ENCODE measurements at regions not wholly inside any gene's neighbourhood (a gene's known extent, or its start where the extent isn't known, plus 50 kb on each side); places are given as distances from the start of the nearest gene placed in this dataset.

- Histone ChIP-seq H3K4me1 (ENCODE audit: insufficient read depth, low read length) (no peaks in the 10 kb centered on the region), H3K9ac (ENCODE audit: insufficient read depth, low read depth, low read length) (no peak overlapping the region), H3K4me3 (replicated peaks in 1 of 3; ENCODE audit: insufficient read depth in 1 of 3, low read depth in 2 of 3, low read length in 3 of 3) (no peak overlapping the region), H3K9me3 (ENCODE audit: low read length) (peaks cover 87% of the 10 kb centered on the region), H3K79me2 (ENCODE audit: insufficient read depth, low read length) (no peaks in the 10 kb centered on the region), H3K27me3 (ENCODE audit: control insufficient read depth in 1 of 2, insufficient read depth in 2 of 2, low read length in 2 of 2) (no peaks in the 10 kb centered on the region; a peak in 1 of 5 replicates), H3K36me3 (replicated peaks in 1 of 2; ENCODE audit: control insufficient read depth in 1 of 2, insufficient read depth in 2 of 2, low read length in 2 of 2) (no peaks in the 10 kb centered on the region), H2AFZ (ENCODE audit: low read length) (no peak overlapping the region), H3K27ac (ENCODE audit: extremely low read length, insufficient read depth, low read length) (no peak overlapping the region), H3K4me2 (ENCODE audit: low read depth, low read length) (no peak overlapping the region), H4K20me1 (ENCODE audit: insufficient read depth, low read length) (no peaks in the 10 kb centered on the region)
- BruUV-seq (replicated peaks), result no TSS peak
- in situ Hi-C loops (cut with HindIII; ENCODE audit: extremely low pct_ligation_motif_present, low pct_unique_long_range_greater_than_20kb) (no loop called here), intact Hi-C loops (cut with micrococcal nuclease; ENCODE audit: unreplicated experiment) (no loop called here)
- DNase-seq (ENCODE audit: low spot score), result no peak
- ChIA-PET CTCF (ENCODE audit: low intra/inter-chr PET ratio, low total read pairs) (no interaction called here), POLR2A (no interaction called here)
- no peak for FAIRE-seq
- no peak for ATAC-seq
- TF ChIP-seq ZNF138 (CRISPR knock-in tag; IDR thresholded peaks at IDR 0.05; ENCODE audit: low read depth) (no peak), AHDC1 (CRISPR knock-in tag; IDR thresholded peaks at IDR 0.05; ENCODE audit: borderline replicate concordance) (no peak), PHF5A (CRISPR knock-in tag; IDR thresholded peaks at IDR 0.05; ENCODE audit: low read depth, unreplicated experiment) (no peak), ZNF407 (CRISPR knock-in tag; IDR thresholded peaks at IDR 0.05; ENCODE audit: not compliant biosample characterization) (no peak), IRF9 (CRISPR knock-in tag; IDR thresholded peaks at IDR 0.05; ENCODE audit: borderline replicate concordance) (no peak), DZIP1 (CRISPR knock-in tag; IDR thresholded peaks at IDR 0.05) (no peak)
These were observed 269.5 kb upstream of the LRRC3B start for GRCh38 chr3:26353097-26353496.

Measured in HepG2 (cell line).